Activated CD4-positive, alpha-beta T cell treated with anti-CD3 and anti-CD28 coated beads, Interleukin-2, amount 10 ng/mL, durations not matched to agents 7 days and 5 days (primary cell): ENCODE measurements at regions not wholly inside any gene's neighbourhood (a gene's known extent, or its start where the extent isn't known, plus 50 kb on each side); places are given as distances from the start of the nearest gene placed in this dataset.

Experiments
- CTCF ChIA-PET: fragments of 350-600 bp; sonication (Branson Sonifier 250); formaldehyde crosslinking; loops from one replicate; lab custom pipeline; 2021; ENCODE audit warnings: antibody characterized with exemption; lab: Charles Lee
- POLR2A ChIA-PET: fragments of 350-600 bp; sonication (Branson Sonifier 250); formaldehyde crosslinking; loops from one replicate; lab custom pipeline; 2021; ENCODE audit warnings: antibody characterized with exemption; lab: Charles Lee
- DNase-seq: peaks from one replicate; pipeline ENCODE4 v3.0.0-alpha.2; 2020
- H3K27ac Mint-ChIP-seq: one replicate; pipeline ENCODE4 v1.8.0; 2021; ENCODE audit warnings: mild to moderate bottlenecking, moderate library complexity, mixed read lengths
- H3K27me3 Mint-ChIP-seq: one replicate; pipeline ENCODE4 v1.8.0; 2021; ENCODE audit warnings: mixed read lengths
- H3K36me3 Mint-ChIP-seq: one replicate; pipeline ENCODE4 v1.8.0; 2021; ENCODE audit warnings: low read depth, mixed read lengths
- H3K4me1 Mint-ChIP-seq: one replicate; pipeline ENCODE4 v1.8.0; 2021; ENCODE audit warnings: mixed read lengths
- H3K4me3 Mint-ChIP-seq: one replicate; pipeline ENCODE4 v1.8.0; 2021; ENCODE audit warnings: mild to moderate bottlenecking, moderate library complexity, mixed read lengths
- H3K9me3 Mint-ChIP-seq: one replicate; pipeline ENCODE4 v1.8.0; 2021; ENCODE audit warnings: mixed read lengths

GRCh38 chr10:55348534-55348933 lies 547.5 kb upstream of the PCDH15 start:
- H3K36me3 Mint-ChIP-seq, result no peaks in the 10 kb centered on the region
- ChIA-PET CTCF (no interaction called here), POLR2A (no interaction called here)
- H3K27ac Mint-ChIP-seq, result no peak overlapping the region
- DNase-seq, result no peak
- H3K27me3 Mint-ChIP-seq, result no peaks in the 10 kb centered on the region
- no peaks in the 10 kb centered on the region for H3K4me1 Mint-ChIP-seq
- H3K4me3 Mint-ChIP-seq, result no peak overlapping the region
- H3K9me3 Mint-ChIP-seq, result peaks cover 3% of the 10 kb centered on the region

GRCh38 chr10:55330486-55330885 lies 529.5 kb upstream of the PCDH15 start:
- Mint-ChIP-seq H3K4me1 (no peaks in the 10 kb centered on the region), H3K9me3 (peaks cover 2% of the 10 kb centered on the region), H3K27me3 (no peaks in the 10 kb centered on the region), H3K27ac (no peak overlapping the region), H3K36me3 (no peaks in the 10 kb centered on the region), H3K4me3 (no peak overlapping the region)
- CTCF ChIA-PET, result no interaction called here
- POLR2A ChIA-PET, result no interaction called here
- DNase-seq, result no peak

- no peak for DNase-seq
- H3K4me1 Mint-ChIP-seq, result no peaks in the 10 kb centered on the region
- no peak overlapping the region for H3K27ac Mint-ChIP-seq
- H3K27me3 Mint-ChIP-seq, result no peaks in the 10 kb centered on the region
- POLR2A ChIA-PET, result no interaction called here
- no peaks in the 10 kb centered on the region for H3K9me3 Mint-ChIP-seq
- no peak overlapping the region for H3K4me3 Mint-ChIP-seq
- H3K36me3 Mint-ChIP-seq, result no peaks in the 10 kb centered on the region
- CTCF ChIA-PET, result no interaction called here
Measured at GRCh38 chr10:55329796-55330195, 528.8 kb upstream of the PCDH15 start.

- Mint-ChIP-seq H3K27ac (no peak overlapping the region), H3K4me1 (no peaks in the 10 kb centered on the region), H3K36me3 (no peaks in the 10 kb centered on the region), H3K4me3 (no peak overlapping the region), H3K9me3 (peaks cover 4% of the 10 kb centered on the region), H3K27me3 (no peaks in the 10 kb centered on the region)
- POLR2A ChIA-PET, result no interaction called here
- DNase-seq, result no peak
- CTCF ChIA-PET, result no interaction called here
Measured at GRCh38 chr10:55320187-55320700, 519.2 kb upstream of the PCDH15 start.

GRCh38 chr10:55311848-55312635 lies 511.0 kb upstream of the PCDH15 start:
- no peaks in the 10 kb centered on the region for H3K36me3 Mint-ChIP-seq
- H3K9me3 Mint-ChIP-seq, result no peaks in the 10 kb centered on the region
- CTCF ChIA-PET, result no interaction called here
- H3K4me3 Mint-ChIP-seq, result no peak overlapping the region
- H3K27me3 Mint-ChIP-seq, result no peaks in the 10 kb centered on the region
- POLR2A ChIA-PET, result no interaction called here
- DNase-seq, result no peak
- H3K4me1 Mint-ChIP-seq, result no peaks in the 10 kb centered on the region
- H3K27ac Mint-ChIP-seq, result no peak overlapping the region

GRCh38 chr10:55310143-55310542 lies 509.1 kb upstream of the PCDH15 start:
- H3K4me3 Mint-ChIP-seq, result no peak overlapping the region
- no peak overlapping the region for H3K27ac Mint-ChIP-seq
- CTCF ChIA-PET, result no interaction called here
- no peaks in the 10 kb centered on the region for H3K9me3 Mint-ChIP-seq
- DNase-seq, result no peak
- POLR2A ChIA-PET, result no interaction called here
- no peaks in the 10 kb centered on the region for H3K27me3 Mint-ChIP-seq
- H3K4me1 Mint-ChIP-seq, result no peaks in the 10 kb centered on the region
- no peaks in the 10 kb centered on the region for H3K36me3 Mint-ChIP-seq

- Mint-ChIP-seq H3K27me3 (no peaks in the 10 kb centered on the region), H3K27ac (no peak overlapping the region), H3K4me1 (no peaks in the 10 kb centered on the region), H3K36me3 (no peaks in the 10 kb centered on the region), H3K9me3 (no peaks in the 10 kb centered on the region), H3K4me3 (no peak overlapping the region)
- ChIA-PET POLR2A (no interaction called here), CTCF (no interaction called here)
- DNase-seq, result no peak
Measured at GRCh38 chr10:55305285-55305684, 504.3 kb upstream of the PCDH15 start.

- CTCF ChIA-PET, result no interaction called here
- Mint-ChIP-seq H3K4me3 (no peak overlapping the region), H3K9me3 (no peaks in the 10 kb centered on the region), H3K27me3 (no peaks in the 10 kb centered on the region), H3K36me3 (no peaks in the 10 kb centered on the region), H3K27ac (no peak overlapping the region), H3K4me1 (no peaks in the 10 kb centered on the region)
- POLR2A ChIA-PET, result no interaction called here
- DNase-seq, result no peak
Measured at GRCh38 chr10:55287346-55287745, 486.3 kb upstream of the PCDH15 start.

GRCh38 chr10:55283031-55283430 lies 482.0 kb upstream of the PCDH15 start:
- POLR2A ChIA-PET, result no interaction called here
- H3K27ac Mint-ChIP-seq, result no peak overlapping the region
- H3K9me3 Mint-ChIP-seq, result no peaks in the 10 kb centered on the region
- no peaks in the 10 kb centered on the region for H3K4me1 Mint-ChIP-seq
- no peaks in the 10 kb centered on the region for H3K36me3 Mint-ChIP-seq
- H3K27me3 Mint-ChIP-seq, result no peaks in the 10 kb centered on the region
- CTCF ChIA-PET, result no interaction called here
- no peak for DNase-seq
- H3K4me3 Mint-ChIP-seq, result no peak overlapping the region

- Mint-ChIP-seq H3K27me3 (no peaks in the 10 kb centered on the region), H3K9me3 (no peaks in the 10 kb centered on the region), H3K4me3 (no peak overlapping the region), H3K27ac (no peak overlapping the region), H3K36me3 (no peaks in the 10 kb centered on the region), H3K4me1 (no peaks in the 10 kb centered on the region)
- POLR2A ChIA-PET, result no interaction called here
- DNase-seq, result no peak
- CTCF ChIA-PET, result no interaction called here
Measured at GRCh38 chr10:55280696-55281095, 479.7 kb upstream of the PCDH15 start.

- H3K4me3 Mint-ChIP-seq, result no peak overlapping the region
- CTCF ChIA-PET, result no interaction called here
- no peaks in the 10 kb centered on the region for H3K36me3 Mint-ChIP-seq
- no peaks in the 10 kb centered on the region for H3K4me1 Mint-ChIP-seq
- no peaks in the 10 kb centered on the region for H3K27me3 Mint-ChIP-seq
- POLR2A ChIA-PET, result no interaction called here
- H3K27ac Mint-ChIP-seq, result no peak overlapping the region
- no peak for DNase-seq
- H3K9me3 Mint-ChIP-seq, result no peaks in the 10 kb centered on the region
Measured at GRCh38 chr10:55277549-55277948, 476.5 kb upstream of the PCDH15 start.

GRCh38 chr10:55274367-55274766 lies 473.3 kb upstream of the PCDH15 start:
- no peaks in the 10 kb centered on the region for H3K4me1 Mint-ChIP-seq
- H3K36me3 Mint-ChIP-seq, result no peaks in the 10 kb centered on the region

GRCh38 chr10:55273946-55274345 lies 472.9 kb upstream of the PCDH15 start:
- ChIA-PET POLR2A (no interaction called here), CTCF (no interaction called here)

More at GRCh38 chr10:55274367-55274766, 473.3 kb upstream of the PCDH15 start:
- Mint-ChIP-seq H3K27ac (no peak overlapping the region), H3K27me3 (no peaks in the 10 kb centered on the region), H3K9me3 (no peaks in the 10 kb centered on the region), H3K4me3 (no peak overlapping the region)
- ChIA-PET CTCF (no interaction called here), POLR2A (no interaction called here)
- no peak for DNase-seq

GRCh38 chr10:55272886-55273285 lies 471.9 kb upstream of the PCDH15 start:
- ChIA-PET POLR2A (no interaction called here), CTCF (no interaction called here)
- Mint-ChIP-seq H3K27me3 (no peaks in the 10 kb centered on the region), H3K9me3 (no peaks in the 10 kb centered on the region), H3K36me3 (no peaks in the 10 kb centered on the region), H3K4me3 (no peak overlapping the region), H3K4me1 (no peaks in the 10 kb centered on the region), H3K27ac (no peak overlapping the region)
- DNase-seq, result no peak

More at GRCh38 chr10:55273946-55274345, 472.9 kb upstream of the PCDH15 start:
- H3K9me3 Mint-ChIP-seq, result no peaks in the 10 kb centered on the region
- no peak overlapping the region for H3K4me3 Mint-ChIP-seq
- DNase-seq, result no peak
- no peaks in the 10 kb centered on the region for H3K27me3 Mint-ChIP-seq
- H3K4me1 Mint-ChIP-seq, result no peaks in the 10 kb centered on the region
- H3K36me3 Mint-ChIP-seq, result no peaks in the 10 kb centered on the region
- H3K27ac Mint-ChIP-seq, result no peak overlapping the region
